Epithelial cell of esophagus (primary cell): ENCODE measurements at regions not wholly inside any gene's neighbourhood (a gene's known extent, or its start where the extent isn't known, plus 50 kb on each side); places are given as distances from the start of the nearest gene placed in this dataset.

Experiments
- DNase-seq: peaks from one replicate; pipeline ENCODE4 v3.0.0; 2010; ENCODE audit warnings: low read depth
- H3K4me3 ChIP-seq: 2 replicates; pipeline ENCODE4 v1.5.1; 2011; ENCODE audit warnings: mild to moderate bottlenecking, low read length, control low read depth
- TF ChIP-seq, protein P1 (sequence below): IDR thresholded peaks from 2 replicates; pipeline ENCODE4 v1.5.1; 2011; ENCODE audit warnings: low read depth, mild to moderate bottlenecking, low read length, control low read depth, inconsistent platforms; ENCODE audit not compliant: insufficient read depth; ENCODE audit errors: missing control alignments

DNA sequence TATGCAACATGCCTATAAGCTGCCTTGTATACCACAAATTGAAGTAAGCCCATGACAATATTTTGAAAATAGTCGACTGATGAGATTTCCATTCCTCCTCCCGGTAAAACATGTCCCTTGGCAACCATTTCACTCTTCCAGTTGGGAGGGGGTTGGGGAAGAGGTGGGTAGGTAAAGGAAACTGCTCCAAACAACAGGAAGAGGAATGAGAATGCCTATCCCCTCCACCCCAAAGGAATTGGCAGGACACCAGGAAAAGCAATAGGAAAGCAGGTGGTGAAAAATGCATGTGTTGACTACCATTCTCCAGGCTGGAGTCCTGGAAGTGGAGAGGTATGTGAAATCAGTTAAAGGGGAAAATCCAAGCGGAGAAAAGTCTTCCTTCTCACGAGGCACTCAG is 455.9 kb upstream of the PSMD7 start:
- no peak for DNase-seq
- TF ChIP-seq, protein P1, sequence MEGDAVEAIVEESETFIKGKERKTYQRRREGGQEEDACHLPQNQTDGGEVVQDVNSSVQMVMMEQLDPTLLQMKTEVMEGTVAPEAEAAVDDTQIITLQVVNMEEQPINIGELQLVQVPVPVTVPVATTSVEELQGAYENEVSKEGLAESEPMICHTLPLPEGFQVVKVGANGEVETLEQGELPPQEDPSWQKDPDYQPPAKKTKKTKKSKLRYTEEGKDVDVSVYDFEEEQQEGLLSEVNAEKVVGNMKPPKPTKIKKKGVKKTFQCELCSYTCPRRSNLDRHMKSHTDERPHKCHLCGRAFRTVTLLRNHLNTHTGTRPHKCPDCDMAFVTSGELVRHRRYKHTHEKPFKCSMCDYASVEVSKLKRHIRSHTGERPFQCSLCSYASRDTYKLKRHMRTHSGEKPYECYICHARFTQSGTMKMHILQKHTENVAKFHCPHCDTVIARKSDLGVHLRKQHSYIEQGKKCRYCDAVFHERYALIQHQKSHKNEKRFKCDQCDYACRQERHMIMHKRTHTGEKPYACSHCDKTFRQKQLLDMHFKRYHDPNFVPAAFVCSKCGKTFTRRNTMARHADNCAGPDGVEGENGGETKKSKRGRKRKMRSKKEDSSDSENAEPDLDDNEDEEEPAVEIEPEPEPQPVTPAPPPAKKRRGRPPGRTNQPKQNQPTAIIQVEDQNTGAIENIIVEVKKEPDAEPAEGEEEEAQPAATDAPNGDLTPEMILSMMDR: no peak
- H3K4me3 ChIP-seq: no peak overlapping the region

DNA sequence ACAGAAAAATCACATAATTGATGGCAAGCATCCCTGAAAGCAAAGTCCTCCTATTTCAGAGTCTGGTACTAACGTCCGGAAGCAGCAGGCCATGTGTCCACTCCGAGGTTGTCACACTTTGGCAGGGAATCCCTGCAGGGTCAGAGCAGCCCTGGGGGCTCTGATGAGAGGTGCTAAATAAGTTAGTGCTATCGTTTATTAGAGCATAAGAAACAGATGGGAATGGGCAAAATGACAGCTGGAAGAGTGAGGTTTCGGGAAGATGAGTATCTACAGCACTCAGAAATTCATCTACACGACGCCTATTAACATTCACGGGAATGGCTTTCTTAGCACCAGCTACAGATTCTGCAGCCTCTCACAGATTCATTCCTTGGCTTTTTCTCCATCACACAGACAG is 465.4 kb upstream of the PSMD7 start:
- DNase-seq: no peak
- no peak overlapping the region for H3K4me3 ChIP-seq

DNA sequence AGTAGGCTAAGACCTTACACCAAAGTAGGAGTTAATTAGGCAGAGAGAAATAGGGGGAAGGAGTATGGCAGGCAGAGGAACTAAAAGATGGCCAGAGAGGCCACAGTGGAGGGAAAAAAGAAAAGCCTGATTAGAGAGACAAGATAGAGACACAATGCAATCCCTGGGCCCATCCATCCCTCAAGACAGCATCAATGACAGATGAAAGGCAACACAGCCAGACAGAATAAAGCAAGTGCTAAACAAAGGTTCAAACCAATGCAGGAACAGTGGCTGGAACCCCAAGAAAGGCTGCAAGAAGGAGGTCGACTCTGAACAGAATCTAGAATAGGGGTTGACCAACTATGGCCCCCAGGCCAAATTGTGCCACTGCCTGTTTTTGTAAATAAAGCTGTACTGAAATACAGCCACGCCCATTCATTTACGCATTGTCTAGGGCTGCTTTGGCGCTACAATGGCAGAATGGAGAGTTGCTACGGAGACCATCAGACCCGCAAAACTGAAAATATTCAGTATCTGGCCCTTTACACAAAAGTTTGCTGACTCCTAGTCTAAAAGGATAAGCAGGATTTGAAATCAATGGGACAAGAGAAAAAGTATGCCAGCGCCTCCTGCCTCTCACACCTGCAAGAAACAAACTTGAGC is 473.3 kb upstream of the PSMD7 start:
- TF ChIP-seq, protein P1: no peak
- DNase-seq: no peak
- H3K4me3 ChIP-seq: no peak overlapping the region

More for the DNA sequence above, 465.4 kb upstream of the PSMD7 start:
- TF ChIP-seq, protein P1: no peak

DNA sequence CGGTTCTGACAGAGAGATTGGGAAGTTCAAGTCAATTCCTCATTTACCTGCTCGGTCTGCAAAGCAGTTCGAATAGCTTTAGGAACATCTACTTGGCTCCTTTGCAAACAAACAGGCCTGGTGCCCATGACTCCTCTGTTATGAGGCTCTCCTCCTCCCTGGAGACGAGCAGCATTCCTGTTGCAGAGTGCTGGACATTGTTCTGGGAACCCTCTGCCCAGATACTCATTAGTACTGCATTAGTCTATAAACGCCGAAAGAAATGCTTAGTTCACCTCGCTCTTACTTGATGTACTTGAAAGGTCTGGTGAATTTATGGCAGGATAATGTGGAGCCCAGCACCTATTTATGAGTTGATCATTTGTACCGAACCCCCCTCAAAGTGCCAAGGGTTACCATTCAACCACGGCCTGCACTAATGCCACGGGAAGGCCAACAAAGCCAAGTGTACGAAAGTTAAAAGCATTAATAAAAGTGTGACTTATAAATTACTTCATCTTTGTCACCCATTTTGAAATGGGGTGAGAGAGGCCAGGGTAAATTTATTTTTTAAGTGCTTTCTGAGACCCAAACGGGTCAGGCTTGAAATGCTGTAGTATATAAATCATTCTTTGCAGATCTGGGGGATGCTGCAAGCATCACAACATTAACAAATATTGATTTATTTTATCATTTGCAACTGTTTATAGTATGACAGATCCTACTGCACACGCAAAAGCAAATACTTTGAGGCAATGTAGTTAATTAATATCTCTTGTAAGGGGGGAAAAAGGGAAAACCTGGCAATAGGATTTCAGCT is 478.9 kb upstream of the PSMD7 start:
- TF ChIP-seq, protein P1: no peak
- DNase-seq: no peak
- no peak overlapping the region for H3K4me3 ChIP-seq

DNA sequence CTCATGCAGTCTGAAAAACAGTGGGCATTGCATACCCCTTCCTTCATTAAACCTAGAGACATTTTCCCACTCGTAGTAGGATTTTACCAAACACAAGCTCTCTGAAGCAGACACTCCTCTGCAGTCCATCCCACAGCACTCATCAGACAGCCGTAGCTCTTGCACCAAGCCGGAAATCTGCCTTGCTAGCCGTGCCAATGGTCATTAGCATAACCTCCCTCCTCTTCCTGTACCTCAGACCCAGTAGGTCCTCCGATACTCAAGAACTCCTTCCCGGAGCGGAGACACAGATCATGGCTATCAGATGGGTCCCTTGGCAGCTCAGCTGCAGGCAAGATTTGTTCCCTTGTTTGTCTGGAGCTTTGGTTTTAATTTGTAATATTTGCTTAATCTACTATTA is 483.1 kb upstream of the PSMD7 start:
- TF ChIP-seq, protein P1: no peak
- DNase-seq: no peak
- no peak overlapping the region for H3K4me3 ChIP-seq

DNA sequence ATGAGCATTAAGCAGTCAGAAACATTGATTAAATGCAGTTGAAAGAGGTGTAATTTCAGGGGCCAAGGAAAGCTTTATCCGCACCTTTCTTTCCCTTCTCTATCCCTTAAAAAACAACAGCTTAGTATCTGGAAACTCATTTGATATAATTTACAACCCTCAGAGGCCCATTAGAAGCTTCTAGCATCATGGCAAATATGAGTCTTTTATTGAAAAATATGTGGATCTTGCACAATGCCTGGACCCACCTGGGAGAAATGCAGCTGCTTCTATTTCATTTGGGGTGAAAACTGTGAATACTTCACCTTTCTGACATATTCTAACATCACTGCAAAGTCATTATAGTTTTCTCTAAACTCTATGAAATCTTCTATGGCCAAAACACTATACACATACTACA is 492.2 kb upstream of the PSMD7 start:
- H3K4me3 ChIP-seq: no peak overlapping the region
- TF ChIP-seq, protein P1: no peak
- no peak for DNase-seq
